ENCODE measurements at regions not wholly inside any gene's neighbourhood (a gene's known extent, or its start where the extent isn't known, plus 50 kb on each side); places are given as distances from the start of the nearest gene placed in this dataset.

DNA sequence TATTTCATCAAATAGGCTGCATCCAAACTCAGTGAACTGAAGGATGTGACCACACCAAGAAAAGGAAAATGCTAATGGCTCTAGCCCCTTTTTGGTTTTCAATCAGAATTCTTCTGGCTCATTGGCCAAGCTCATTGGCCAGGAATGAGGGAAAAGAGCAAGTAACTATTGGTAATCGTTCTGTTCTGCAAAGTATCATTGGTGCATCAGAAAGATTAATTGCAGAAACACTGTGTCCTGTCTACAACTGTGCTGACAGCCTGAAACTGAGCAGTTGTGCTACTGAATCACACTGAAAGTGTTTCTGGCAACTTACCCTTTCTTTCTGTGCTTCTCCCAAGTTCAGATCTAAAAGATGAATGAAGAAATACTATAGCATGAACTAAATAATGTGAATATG lies 116.4 kb upstream of the ROBO2 start:
- H3K4me3 ChIP-seq: no peak overlapping the region
- intact Hi-C loops (cut with micrococcal nuclease; ENCODE audit: unreplicated experiment): no loop called here
- no peaks in the 10 kb centered on the region for H3K4me1 ChIP-seq (ENCODE audit: control insufficient read depth, insufficient read depth, low read length)
- ChIA-PET SMC1A (ENCODE audit: uncharacterized antibody, unreplicated experiment) (no interaction called here), POLR2A (no interaction called here), CTCF (no interaction called here), RAD21 (ENCODE audit: unreplicated experiment) (no interaction called here)
- in situ Hi-C loops (cut with MboI): no loop called here
- H3K27me3 ChIP-seq (replicated peaks in 1 of 2; ENCODE audit: control insufficient read depth in 2 of 2, insufficient read depth in 2 of 2, low read length in 1 of 2): no peaks in the 10 kb centered on the region
- 0% methylated on average over 1 of the region's 1 CpG for WGBS (ENCODE audit: insufficient coverage, insufficient replicate concordance, low lambda C conversion rate, missing lambda C conversion rate)
- DNase-seq (ENCODE audit: low read depth, low spot score) (no peak), ATAC-seq (no peak), FAIRE-seq (no peak)
- H4K20me1 ChIP-seq (ENCODE audit: control insufficient read depth, insufficient read depth): no peaks in the 10 kb centered on the region
- H3K9ac ChIP-seq (ENCODE audit: control insufficient read depth, insufficient read depth, low read length): no peak overlapping the region
- BruUV-seq (replicated peaks): no TSS peak
- H3K79me2 ChIP-seq (ENCODE audit: control insufficient read depth, insufficient read depth, low read length): no peaks in the 10 kb centered on the region
- no peaks in the 10 kb centered on the region for H3K9me3 ChIP-seq (replicated peaks; ENCODE audit: control insufficient read depth, insufficient read depth, low read length)
- H3K27ac ChIP-seq (ENCODE audit: control insufficient read depth, insufficient read depth): no peak overlapping the region
- no peak overlapping the region for H3K4me2 ChIP-seq (ENCODE audit: control insufficient read depth, insufficient read depth)
- no peak for TF ChIP-seq NR2C2 (IDR thresholded peaks at IDR 0.05; ENCODE audit: borderline replicate concordance, control insufficient read depth, insufficient read length, low read depth)
- no peak for TF ChIP-seq TAF1 (IDR thresholded peaks at IDR 0.05; ENCODE audit: borderline replicate concordance, low read depth, low read length)
- TF ChIP-seq CREB1 (IDR thresholded peaks at IDR 0.05; ENCODE audit: low read depth): no peak
- no peak for TF ChIP-seq SIX5 (IDR thresholded peaks at IDR 0.05; ENCODE audit: low read depth, low read length, severe bottlenecking)
- no peak for TF ChIP-seq NBN (IDR thresholded peaks at IDR 0.05)
- no peak for TF ChIP-seq BACH1 (IDR thresholded peaks at IDR 0.05; ENCODE audit: borderline replicate concordance)
- TF ChIP-seq HCFC1 (IDR thresholded peaks at IDR 0.05; ENCODE audit: low read length): no peak
- TF ChIP-seq ATF7 (IDR thresholded peaks at IDR 0.05; ENCODE audit: low read depth): no peak
- TF ChIP-seq YY1 (IDR thresholded peaks at IDR 0.05; ENCODE audit: low read depth, low read length): no peak
- no peak for TF ChIP-seq TCF12 (IDR thresholded peaks at IDR 0.05; ENCODE audit: low read depth, low read length)
- H3K36me3 ChIP-seq (ENCODE audit: control insufficient read depth in 2 of 2, insufficient read depth in 2 of 2, low read length in 1 of 2): no peaks in the 10 kb centered on the region
- H2AFZ ChIP-seq (ENCODE audit: control insufficient read depth, low read depth, low read length): no peak overlapping the region

DNA sequence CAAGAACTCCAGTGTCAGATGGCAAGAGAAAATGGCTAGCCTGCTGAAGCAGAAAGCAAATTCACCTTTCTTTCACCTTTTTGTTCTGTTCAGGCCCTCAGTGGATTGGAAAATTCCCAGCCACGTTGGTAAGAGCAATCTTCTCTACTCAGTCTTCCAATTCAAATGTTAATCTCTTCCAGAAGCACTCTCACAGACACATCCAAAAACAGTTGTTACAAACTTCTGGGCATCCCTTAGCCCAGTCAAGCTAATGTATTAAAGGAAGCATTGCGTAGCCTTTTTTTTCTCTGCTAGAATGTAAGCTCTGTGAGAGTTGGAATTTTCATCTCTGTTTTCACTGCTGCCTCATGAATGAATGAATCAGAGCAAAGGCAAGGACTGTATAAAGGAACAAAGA lies 109.2 kb upstream of the ROBO2 start:
- Histone ChIP-seq H3K4me3 (no peak overlapping the region), H4K20me1 (ENCODE audit: control insufficient read depth, insufficient read depth) (no peaks in the 10 kb centered on the region), H3K9me3 (replicated peaks; ENCODE audit: control insufficient read depth, insufficient read depth, low read length) (no peaks in the 10 kb centered on the region), H3K4me2 (ENCODE audit: control insufficient read depth, insufficient read depth) (no peak overlapping the region), H3K27me3 (replicated peaks in 1 of 2; ENCODE audit: control insufficient read depth in 2 of 2, insufficient read depth in 2 of 2, low read length in 1 of 2) (no peaks in the 10 kb centered on the region), H3K36me3 (ENCODE audit: control insufficient read depth in 2 of 2, insufficient read depth in 2 of 2, low read length in 1 of 2) (no peaks in the 10 kb centered on the region), H3K4me1 (ENCODE audit: control insufficient read depth, insufficient read depth, low read length) (no peaks in the 10 kb centered on the region), H3K79me2 (ENCODE audit: control insufficient read depth, insufficient read depth, low read length) (no peaks in the 10 kb centered on the region), H2AFZ (ENCODE audit: control insufficient read depth, low read depth, low read length) (no peak overlapping the region), H3K27ac (ENCODE audit: control insufficient read depth, insufficient read depth) (no peak overlapping the region), H3K9ac (ENCODE audit: control insufficient read depth, insufficient read depth, low read length) (no peak overlapping the region)
- DNase-seq (ENCODE audit: low read depth, low spot score): no peak
- in situ Hi-C loops (cut with MboI) (no loop called here), intact Hi-C loops (cut with micrococcal nuclease; ENCODE audit: unreplicated experiment) (loop anchor here (10.0 kb wide), 1 partner anchor 1146 kb away; the partner anchor contains the start of gene ZNF717)
- RAD21 ChIA-PET (ENCODE audit: unreplicated experiment): no interaction called here
- no peak for ATAC-seq
- no peak for FAIRE-seq
- WGBS (ENCODE audit: insufficient coverage, insufficient replicate concordance, low lambda C conversion rate, missing lambda C conversion rate): 0% methylated on average over 2 of the region's 2 CpGs
- BruUV-seq (replicated peaks): no TSS peak
- POLR2A ChIA-PET: interaction anchor here (0.6 kb wide), 1 partner anchor 264 kb away, joined by 4 read pairs; no protein-coding TSS in a partner anchor
- SMC1A ChIA-PET (ENCODE audit: uncharacterized antibody, unreplicated experiment): no interaction called here
- CTCF ChIA-PET: no interaction called here
- TF ChIP-seq POLR2A (IDR thresholded peaks at IDR 0.05; ENCODE audit: low read depth, low read length): no peak
- TF ChIP-seq MYB (IDR thresholded peaks at IDR 0.05; ENCODE audit: borderline replicate concordance, low read depth, low read length): no peak
- no peak for TF ChIP-seq BCL11A (IDR thresholded peaks at IDR 0.05; ENCODE audit: low read depth, low read length)
- TF ChIP-seq, protein P1, sequence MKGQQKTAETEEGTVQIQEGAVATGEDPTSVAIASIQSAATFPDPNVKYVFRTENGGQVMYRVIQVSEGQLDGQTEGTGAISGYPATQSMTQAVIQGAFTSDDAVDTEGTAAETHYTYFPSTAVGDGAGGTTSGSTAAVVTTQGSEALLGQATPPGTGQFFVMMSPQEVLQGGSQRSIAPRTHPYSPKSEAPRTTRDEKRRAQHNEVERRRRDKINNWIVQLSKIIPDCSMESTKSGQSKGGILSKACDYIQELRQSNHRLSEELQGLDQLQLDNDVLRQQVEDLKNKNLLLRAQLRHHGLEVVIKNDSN (IDR thresholded peaks at IDR 0.05; ENCODE audit: borderline replicate concordance, extremely low read length, insufficient read depth, low read depth, low read length): no peak
- TF ChIP-seq SUPT20H (IDR thresholded peaks at IDR 0.05; ENCODE audit: borderline replicate concordance, control insufficient read depth, low read depth, low read length): no peak
- TF ChIP-seq CHD2 (IDR thresholded peaks at IDR 0.05; ENCODE audit: borderline replicate concordance, low read depth, low read length): no peak
- TF ChIP-seq CEBPB (IDR thresholded peaks at IDR 0.05; ENCODE audit: borderline replicate concordance in 1 of 2, low read depth in 2 of 2, low read length in 2 of 2): no peak
- TF ChIP-seq, protein P2, sequence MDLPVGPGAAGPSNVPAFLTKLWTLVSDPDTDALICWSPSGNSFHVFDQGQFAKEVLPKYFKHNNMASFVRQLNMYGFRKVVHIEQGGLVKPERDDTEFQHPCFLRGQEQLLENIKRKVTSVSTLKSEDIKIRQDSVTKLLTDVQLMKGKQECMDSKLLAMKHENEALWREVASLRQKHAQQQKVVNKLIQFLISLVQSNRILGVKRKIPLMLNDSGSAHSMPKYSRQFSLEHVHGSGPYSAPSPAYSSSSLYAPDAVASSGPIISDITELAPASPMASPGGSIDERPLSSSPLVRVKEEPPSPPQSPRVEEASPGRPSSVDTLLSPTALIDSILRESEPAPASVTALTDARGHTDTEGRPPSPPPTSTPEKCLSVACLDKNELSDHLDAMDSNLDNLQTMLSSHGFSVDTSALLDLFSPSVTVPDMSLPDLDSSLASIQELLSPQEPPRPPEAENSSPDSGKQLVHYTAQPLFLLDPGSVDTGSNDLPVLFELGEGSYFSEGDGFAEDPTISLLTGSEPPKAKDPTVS (IDR thresholded peaks at IDR 0.05; ENCODE audit: low read depth, low read length): no peak
